Neural cell (in vitro differentiated cells): ENCODE measurements at regions not wholly inside any gene's neighbourhood (a gene's known extent, or its start where the extent isn't known, plus 50 kb on each side); places are given as distances from the start of the nearest gene placed in this dataset.

Source experiments
- EP300 ChIP-seq: fragments of 450-650 bp; conservative IDR thresholded peaks from 2 replicates; pipeline ENCODE4 v1.6.1; 2014; ENCODE audit warnings: antibody characterized with exemption, mild to moderate bottlenecking, moderate library complexity; ENCODE audit not compliant: poor library complexity, severe bottlenecking
- EZH2 ChIP-seq: fragments of 200-600, 300-800 bp; shearing (Covaris generic), sonication (generic); IDR thresholded peaks from 2 replicates; pipeline ENCODE4 v1.6.1; 2014; ENCODE audit warnings: antibody characterized with exemption, low read length, borderline replicate concordance, mild to moderate bottlenecking; ENCODE audit not compliant: insufficient read depth, poor library complexity, severe bottlenecking
- MXI1 ChIP-seq: fragments of 450-650 bp; conservative IDR thresholded peaks from 2 replicates; pipeline ENCODE4 v1.6.1; 2014; ENCODE audit warnings: antibody characterized with exemption, mild to moderate bottlenecking; ENCODE audit not compliant: poor library complexity, severe bottlenecking
- POLR2AphosphoS5 ChIP-seq: IDR thresholded peaks from 2 replicates; pipeline ENCODE4 v1.6.1; 2012
- SMC3 ChIP-seq: fragments of 450-650 bp; conservative IDR thresholded peaks from 2 replicates; pipeline ENCODE4 v1.6.1; 2014; ENCODE audit warnings: antibody characterized with exemption, mild to moderate bottlenecking, moderate library complexity; ENCODE audit not compliant: poor library complexity
- TF ChIP-seq, protein P1 (sequence below): fragments of 450-650 bp; IDR thresholded peaks from 2 replicates; pipeline ENCODE4 v1.5.1; 2014; ENCODE audit warnings: antibody characterized with exemption, mild to moderate bottlenecking, moderate library complexity; ENCODE audit not compliant: poor library complexity, severe bottlenecking

- no peak for TF ChIP-seq POLR2AphosphoS5
- no peak for TF ChIP-seq EZH2
- TF ChIP-seq, protein P1, sequence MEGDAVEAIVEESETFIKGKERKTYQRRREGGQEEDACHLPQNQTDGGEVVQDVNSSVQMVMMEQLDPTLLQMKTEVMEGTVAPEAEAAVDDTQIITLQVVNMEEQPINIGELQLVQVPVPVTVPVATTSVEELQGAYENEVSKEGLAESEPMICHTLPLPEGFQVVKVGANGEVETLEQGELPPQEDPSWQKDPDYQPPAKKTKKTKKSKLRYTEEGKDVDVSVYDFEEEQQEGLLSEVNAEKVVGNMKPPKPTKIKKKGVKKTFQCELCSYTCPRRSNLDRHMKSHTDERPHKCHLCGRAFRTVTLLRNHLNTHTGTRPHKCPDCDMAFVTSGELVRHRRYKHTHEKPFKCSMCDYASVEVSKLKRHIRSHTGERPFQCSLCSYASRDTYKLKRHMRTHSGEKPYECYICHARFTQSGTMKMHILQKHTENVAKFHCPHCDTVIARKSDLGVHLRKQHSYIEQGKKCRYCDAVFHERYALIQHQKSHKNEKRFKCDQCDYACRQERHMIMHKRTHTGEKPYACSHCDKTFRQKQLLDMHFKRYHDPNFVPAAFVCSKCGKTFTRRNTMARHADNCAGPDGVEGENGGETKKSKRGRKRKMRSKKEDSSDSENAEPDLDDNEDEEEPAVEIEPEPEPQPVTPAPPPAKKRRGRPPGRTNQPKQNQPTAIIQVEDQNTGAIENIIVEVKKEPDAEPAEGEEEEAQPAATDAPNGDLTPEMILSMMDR, result no peak
- TF ChIP-seq SMC3, result no peak
- no peak for TF ChIP-seq EP300
- no peak for TF ChIP-seq MXI1
Measured at GRCh38 chr12:92516277-92516600, 186.6 kb upstream of the PLEKHG7 start.
